ENCODE measurements at regions not wholly inside any gene's neighbourhood (a gene's known extent, or its start where the extent isn't known, plus 50 kb on each side); places are given as distances from the start of the nearest gene placed in this dataset.

GRCh38 chr22:48798281-48799226 lies 1029.1 kb downstream of the BRD1 start:
- DNase-seq (ENCODE audit: extremely low read depth in 1 of 2, low read depth in 1 of 2): no peak

DNA sequence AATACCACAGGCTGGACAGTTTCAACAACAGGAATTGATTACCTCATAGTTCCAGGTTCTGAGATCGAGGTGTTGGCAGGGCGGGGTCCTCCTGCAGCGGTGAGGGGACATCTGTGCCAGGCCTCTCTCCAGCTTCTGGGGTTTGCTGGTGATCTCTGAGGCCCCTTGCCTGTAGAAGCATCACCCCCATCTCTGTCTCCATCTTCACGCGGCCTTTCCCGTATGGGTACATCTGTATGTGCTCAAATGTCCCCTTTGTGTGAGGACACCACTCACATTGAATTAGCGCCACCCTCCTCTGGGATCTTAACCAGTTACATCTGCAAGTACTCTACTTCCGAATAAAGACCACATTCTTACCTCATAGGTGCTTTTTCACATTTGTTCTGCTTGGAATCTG lies 1029.9 kb downstream of the BRD1 start:
- no peak for DNase-seq (ENCODE audit: extremely low read depth in 1 of 2, low read depth in 1 of 2)

GRCh38 chr22:48796310-48797015 lies 1031.2 kb downstream of the BRD1 start:
- no peak for DNase-seq (ENCODE audit: extremely low read depth in 1 of 2, low read depth in 1 of 2)

DNA sequence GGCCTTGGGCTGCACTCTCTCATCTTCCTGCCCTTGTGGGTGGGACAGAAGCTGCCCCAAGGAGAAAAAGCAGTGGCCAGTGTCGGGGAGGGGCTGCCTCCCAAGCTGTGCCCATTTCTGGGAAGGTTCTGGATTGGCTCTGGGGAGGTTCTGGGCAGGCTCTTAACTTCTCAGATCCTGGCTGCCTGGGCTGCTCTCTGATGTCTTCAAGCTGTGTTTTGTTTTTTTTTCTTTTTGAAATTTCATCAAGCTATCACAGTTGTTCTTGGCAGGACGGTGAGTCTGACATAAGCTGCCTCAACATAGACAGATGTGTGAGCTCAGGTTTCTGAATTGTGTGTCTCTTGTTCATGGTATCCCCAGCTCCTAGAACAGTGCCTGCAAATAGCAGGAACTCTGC lies 1032.0 kb downstream of the BRD1 start:
- no peak for DNase-seq (ENCODE audit: extremely low read depth in 1 of 2, low read depth in 1 of 2)

DNA sequence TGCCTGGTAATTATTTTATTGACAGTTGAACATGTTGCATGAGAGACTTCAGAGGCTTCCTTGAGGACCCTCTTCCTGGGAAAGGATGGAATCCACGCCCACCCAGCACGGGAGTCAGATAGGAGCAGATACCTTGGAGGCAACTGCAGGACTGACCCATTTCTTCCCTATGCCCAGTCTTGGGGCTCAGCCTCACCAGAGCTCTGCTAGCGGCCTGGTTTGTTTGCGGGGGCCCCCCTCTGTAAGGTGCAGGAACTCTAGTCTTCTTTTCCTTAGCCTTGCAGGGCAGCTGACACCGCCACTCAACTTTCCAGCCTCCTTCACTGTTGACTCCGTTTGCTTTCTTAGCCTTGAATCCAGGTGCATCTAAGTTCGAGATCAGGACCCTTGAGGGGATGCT lies 1032.8 kb downstream of the BRD1 start:
- no peak for DNase-seq (ENCODE audit: extremely low read depth in 1 of 2, low read depth in 1 of 2)

GRCh38 chr22:48793949-48794348 lies 1033.7 kb downstream of the BRD1 start:
- no peak for DNase-seq (ENCODE audit: extremely low read depth in 1 of 2, low read depth in 1 of 2)

- no peak for DNase-seq (ENCODE audit: extremely low read depth in 1 of 2, low read depth in 1 of 2)
Measured at GRCh38 chr22:48786679-48786996, 1041.0 kb downstream of the BRD1 start.

DNA sequence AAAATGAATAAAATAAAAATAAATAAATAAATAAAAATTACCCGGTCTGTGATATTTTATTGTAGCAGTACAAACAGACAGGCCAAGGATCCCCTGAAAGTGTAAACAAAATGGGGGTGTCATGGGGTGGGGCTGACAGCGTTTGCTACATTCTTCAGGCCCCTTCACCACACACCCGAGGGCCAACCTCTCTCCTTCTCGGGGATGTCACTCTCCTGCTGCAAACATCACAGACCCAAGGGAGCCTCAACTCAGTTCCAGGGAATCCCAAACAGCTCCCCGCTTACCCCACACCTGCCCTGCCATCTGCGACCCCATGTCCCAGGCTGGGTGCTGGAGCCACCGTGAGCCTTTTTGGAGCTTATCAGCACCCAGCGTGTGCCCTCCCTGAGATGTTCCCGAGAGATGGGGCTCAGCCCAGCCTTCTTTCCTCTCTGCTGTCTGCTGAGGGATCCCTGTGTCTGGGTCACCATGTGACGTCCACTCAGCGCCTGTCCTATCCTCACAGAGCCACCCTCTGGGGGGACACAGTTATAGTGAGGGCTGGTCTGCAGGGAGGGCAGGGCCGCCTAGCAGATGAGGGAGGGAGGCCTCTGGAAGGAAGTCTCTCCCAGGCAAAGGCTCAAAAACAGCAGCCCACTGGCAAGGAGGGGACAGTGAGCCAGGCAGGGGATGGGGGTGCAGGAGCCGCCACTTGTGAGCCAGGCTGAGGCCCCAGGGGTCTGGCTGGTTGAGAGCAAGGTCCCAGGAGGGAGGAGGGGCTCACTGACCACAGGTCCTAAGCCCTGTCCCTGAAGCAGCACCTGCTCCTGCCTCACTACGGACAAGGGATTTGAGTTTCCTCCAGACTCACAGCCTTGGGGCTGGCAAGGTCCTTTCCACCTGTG lies 1041.6 kb downstream of the BRD1 start:
- no peak for DNase-seq (ENCODE audit: extremely low read depth in 1 of 2, low read depth in 1 of 2)

GRCh38 chr22:48784701-48785503 lies 1042.8 kb downstream of the BRD1 start:
- no peak for DNase-seq (ENCODE audit: extremely low read depth in 1 of 2, low read depth in 1 of 2)

DNA sequence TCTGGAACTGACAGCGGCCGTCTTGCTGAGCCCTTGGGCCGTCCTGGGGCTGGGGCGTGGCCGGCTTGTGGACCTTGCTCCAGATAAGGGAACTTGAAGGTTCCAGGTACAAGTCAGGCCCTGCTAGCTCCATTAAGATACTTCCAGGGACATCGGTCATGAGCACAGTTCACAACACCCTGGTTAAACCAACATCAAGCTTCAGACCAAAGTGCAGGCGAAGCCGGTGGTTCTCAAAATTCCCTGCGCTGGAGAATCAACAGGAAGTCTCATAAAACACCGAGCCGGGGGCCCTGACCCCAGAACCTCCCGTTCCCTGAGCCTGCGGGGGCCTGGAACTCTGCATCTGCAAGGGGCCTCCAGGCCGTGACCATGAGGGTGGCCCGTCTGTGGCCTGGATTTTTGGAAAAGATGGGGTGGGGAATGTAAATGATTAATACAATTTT lies 1043.8 kb downstream of the BRD1 start:
- no peak for DNase-seq (ENCODE audit: extremely low read depth in 1 of 2, low read depth in 1 of 2)

- no peak for DNase-seq (ENCODE audit: extremely low read depth in 1 of 2, low read depth in 1 of 2)
Measured at GRCh38 chr22:48782811-48783511, 1044.7 kb downstream of the BRD1 start.

DNA sequence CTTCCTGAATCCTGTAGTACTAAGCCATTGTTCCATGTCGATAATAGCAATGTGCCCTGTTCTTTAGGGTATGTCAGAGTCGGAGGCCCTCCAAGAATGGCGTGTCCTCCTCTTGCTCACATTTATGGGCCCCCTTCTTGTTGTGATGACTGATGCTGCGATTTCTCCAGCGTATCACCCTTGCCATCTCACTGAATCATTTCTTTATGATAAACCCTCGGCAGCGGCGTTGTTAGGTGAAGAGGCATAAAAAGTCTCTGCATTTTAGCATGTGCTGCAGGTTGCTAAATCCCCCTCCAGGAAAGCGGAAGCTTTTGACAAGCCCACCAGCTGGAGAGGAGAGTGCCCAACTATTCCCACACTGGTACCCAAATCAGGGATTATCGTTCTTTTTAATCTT lies 1045.3 kb downstream of the BRD1 start:
- no peak for DNase-seq (ENCODE audit: extremely low read depth in 1 of 2, low read depth in 1 of 2)

DNA sequence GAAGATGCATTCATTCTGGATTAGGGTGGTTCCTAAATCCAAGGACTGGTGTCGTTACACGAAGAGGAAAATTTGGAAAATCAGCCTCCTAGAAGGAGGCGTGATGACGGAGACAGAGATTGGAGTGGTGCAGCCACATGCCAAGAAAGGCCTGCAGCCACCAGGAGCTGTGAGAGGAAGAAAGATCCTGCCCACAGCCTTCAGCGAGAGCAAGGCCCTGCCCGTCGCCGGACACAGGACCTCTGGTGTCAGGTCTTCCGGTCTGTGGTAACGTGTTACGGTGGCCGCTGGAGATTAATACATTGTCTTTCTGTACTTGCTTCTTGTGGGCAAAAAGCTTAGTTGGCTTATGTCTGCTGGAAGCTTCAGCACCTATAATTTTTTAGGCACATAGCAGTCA lies 1045.8 kb downstream of the BRD1 start:
- DNase-seq (ENCODE audit: extremely low read depth in 1 of 2, low read depth in 1 of 2): no peak

DNA sequence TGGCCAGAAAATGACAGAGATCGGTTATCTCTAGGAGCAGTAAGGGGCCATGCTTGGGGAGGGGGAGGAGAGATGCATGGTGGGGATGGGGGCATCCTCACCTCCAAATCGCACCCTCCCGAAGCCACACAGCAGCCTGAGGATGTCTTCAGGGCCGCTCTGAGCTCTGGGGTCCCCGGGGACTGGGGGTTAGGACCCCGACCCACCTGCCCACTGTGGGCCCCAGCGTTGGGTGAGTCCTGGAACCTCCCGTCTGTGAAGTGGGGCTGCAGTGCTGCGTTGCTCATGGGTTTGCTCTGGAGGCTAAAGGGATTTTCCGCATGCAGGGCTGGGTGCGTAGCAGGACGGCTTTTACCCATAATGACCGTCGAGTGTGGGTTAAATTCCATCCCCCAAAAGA lies 1046.3 kb downstream of the BRD1 start:
- DNase-seq (ENCODE audit: extremely low read depth in 1 of 2, low read depth in 1 of 2): no peak

- DNase-seq (ENCODE audit: extremely low read depth in 1 of 2, low read depth in 1 of 2): no peak
Measured at GRCh38 chr22:48780597-48781277, 1046.9 kb downstream of the BRD1 start.

- no peak for DNase-seq (ENCODE audit: extremely low read depth in 1 of 2, low read depth in 1 of 2)
Measured at GRCh38 chr22:48779661-48780596, 1047.7 kb downstream of the BRD1 start.

DNA sequence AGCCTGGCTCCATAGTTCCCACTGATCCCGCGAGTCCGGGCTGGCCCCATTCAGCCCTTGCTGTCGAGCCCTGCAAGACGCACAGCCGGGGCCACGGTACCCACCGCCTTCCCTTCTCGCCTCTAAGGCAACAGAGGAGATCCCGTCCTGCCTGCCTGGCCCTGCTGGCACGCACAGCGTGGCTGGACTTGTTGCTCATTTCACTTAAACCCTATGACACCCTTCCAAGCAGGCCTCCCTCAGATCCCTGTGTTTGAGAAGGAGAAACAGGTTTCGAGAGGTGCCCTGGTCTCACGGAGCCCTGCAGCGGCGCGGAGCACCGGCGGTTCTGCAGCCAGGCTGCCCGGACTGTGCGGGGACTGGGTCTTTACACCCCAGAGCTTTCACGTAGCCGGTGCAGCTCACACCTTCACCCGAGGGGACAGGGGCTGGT lies 1048.4 kb downstream of the BRD1 start:
- no peak for DNase-seq (ENCODE audit: extremely low read depth in 1 of 2, low read depth in 1 of 2)
